ENCODE measurements at regions not wholly inside any gene's neighbourhood (a gene's known extent, or its start where the extent isn't known, plus 50 kb on each side); places are given as distances from the start of the nearest gene placed in this dataset.

GRCh38 chr11:27841023-27841422 lies 140.8 kb upstream of the BDNF start:
- Histone ChIP-seq H3K27me3 (ENCODE audit: control insufficient read depth, insufficient read depth, low read length) (peaks cover 2% of the 10 kb centered on the region), H3K4me3 (ENCODE audit: low read depth, low read length) (no peak overlapping the region), H3K9me3 (ENCODE audit: control insufficient read depth, insufficient read depth, low read length) (peaks cover 4% of the 10 kb centered on the region), H3K4me1 (ENCODE audit: control insufficient read depth, insufficient read depth, low read length) (no peaks in the 10 kb centered on the region), H3K27ac (ENCODE audit: low read depth, low read length) (no peak overlapping the region), H3K36me3 (ENCODE audit: control insufficient read depth, insufficient read depth, low read length) (no peaks in the 10 kb centered on the region)
- DNase-seq (ENCODE audit: low read depth in 4 of 6, low spot score in 6 of 6) = no peak

GRCh38 chr11:27839226-27839913 lies 139.1 kb upstream of the BDNF start:
- peaks cover 4% of the 10 kb centered on the region for H3K9me3 ChIP-seq (ENCODE audit: control insufficient read depth, insufficient read depth, low read length)
- H3K27me3 ChIP-seq (ENCODE audit: control insufficient read depth, insufficient read depth, low read length) = peaks cover 2% of the 10 kb centered on the region
- H3K36me3 ChIP-seq (ENCODE audit: control insufficient read depth, insufficient read depth, low read length) = no peaks in the 10 kb centered on the region
- no peaks in the 10 kb centered on the region for H3K4me1 ChIP-seq (ENCODE audit: control insufficient read depth, insufficient read depth, low read length)
- no peak overlapping the region for H3K27ac ChIP-seq (ENCODE audit: low read depth, low read length)
- WGBS (ENCODE audit: insufficient coverage) = 66% methylated on average over 2 of the region's 3 CpGs
- no peak overlapping the region for H3K4me3 ChIP-seq (ENCODE audit: low read depth, low read length)
- DNase-seq (ENCODE audit: low read depth in 4 of 6, low spot score in 6 of 6) = no peak

GRCh38 chr11:27838674-27839073 lies 138.4 kb upstream of the BDNF start:
- Histone ChIP-seq H3K27me3 (ENCODE audit: control insufficient read depth, insufficient read depth, low read length) (peaks cover 2% of the 10 kb centered on the region), H3K4me1 (ENCODE audit: control insufficient read depth, insufficient read depth, low read length) (no peaks in the 10 kb centered on the region), H3K4me3 (ENCODE audit: low read depth, low read length) (no peak overlapping the region), H3K9me3 (ENCODE audit: control insufficient read depth, insufficient read depth, low read length) (peaks cover 4% of the 10 kb centered on the region), H3K27ac (ENCODE audit: low read depth, low read length) (no peak overlapping the region), H3K36me3 (ENCODE audit: control insufficient read depth, insufficient read depth, low read length) (no peaks in the 10 kb centered on the region)
- WGBS (ENCODE audit: insufficient coverage) = 47% methylated on average over 6 of the region's 6 CpGs
- DNase-seq (ENCODE audit: low read depth in 4 of 6, low spot score in 6 of 6) = no peak

GRCh38 chr11:27837895-27838563 lies 137.8 kb upstream of the BDNF start:
- peaks cover 4% of the 10 kb centered on the region for H3K9me3 ChIP-seq (ENCODE audit: control insufficient read depth, insufficient read depth, low read length)
- H3K4me3 ChIP-seq (ENCODE audit: low read depth, low read length) = no peak overlapping the region
- H3K36me3 ChIP-seq (ENCODE audit: control insufficient read depth, insufficient read depth, low read length) = no peaks in the 10 kb centered on the region
- DNase-seq (ENCODE audit: low read depth in 4 of 6, low spot score in 6 of 6) = no peak
- peaks cover 2% of the 10 kb centered on the region for H3K27me3 ChIP-seq (ENCODE audit: control insufficient read depth, insufficient read depth, low read length)
- no peaks in the 10 kb centered on the region for H3K4me1 ChIP-seq (ENCODE audit: control insufficient read depth, insufficient read depth, low read length)
- no peak overlapping the region for H3K27ac ChIP-seq (ENCODE audit: low read depth, low read length)
- WGBS (ENCODE audit: insufficient coverage) = 68% methylated on average over 2 of the region's 2 CpGs

- H3K27me3 ChIP-seq (ENCODE audit: control insufficient read depth, insufficient read depth, low read length) = no peaks in the 10 kb centered on the region
- H3K4me1 ChIP-seq (ENCODE audit: control insufficient read depth, insufficient read depth, low read length) = no peaks in the 10 kb centered on the region
- DNase-seq (ENCODE audit: low read depth in 4 of 6, low spot score in 6 of 6) = no peak
- no peak overlapping the region for H3K27ac ChIP-seq (ENCODE audit: low read depth, low read length)
- WGBS (ENCODE audit: insufficient coverage) = 88% methylated on average over 2 of the region's 3 CpGs
- H3K4me3 ChIP-seq (ENCODE audit: low read depth, low read length) = no peak overlapping the region
- H3K9me3 ChIP-seq (ENCODE audit: control insufficient read depth, insufficient read depth, low read length) = no peaks in the 10 kb centered on the region
- no peaks in the 10 kb centered on the region for H3K36me3 ChIP-seq (ENCODE audit: control insufficient read depth, insufficient read depth, low read length)
Observed at GRCh38 chr11:27830206-27830605, 130.0 kb upstream of the BDNF start.

GRCh38 chr11:27820249-27820648 lies 120.0 kb upstream of the BDNF start:
- no peaks in the 10 kb centered on the region for H3K36me3 ChIP-seq (ENCODE audit: control insufficient read depth, insufficient read depth, low read length)
- no peak for DNase-seq (ENCODE audit: low read depth in 4 of 6, low spot score in 6 of 6)

GRCh38 chr11:27816197-27816596 lies 115.9 kb upstream of the BDNF start:
- Histone ChIP-seq H3K27me3 (ENCODE audit: control insufficient read depth, insufficient read depth, low read length) (no peaks in the 10 kb centered on the region), H3K4me3 (ENCODE audit: low read depth, low read length) (no peak overlapping the region), H3K27ac (ENCODE audit: low read depth, low read length) (no peak overlapping the region), H3K9me3 (ENCODE audit: control insufficient read depth, insufficient read depth, low read length) (no peaks in the 10 kb centered on the region), H3K36me3 (ENCODE audit: control insufficient read depth, insufficient read depth, low read length) (no peaks in the 10 kb centered on the region), H3K4me1 (ENCODE audit: control insufficient read depth, insufficient read depth, low read length) (no peaks in the 10 kb centered on the region)
- DNase-seq (ENCODE audit: low read depth in 4 of 6, low spot score in 6 of 6) = no peak
- no CpG with 5 or more reads among the region's 1 CpG for WGBS (ENCODE audit: insufficient coverage)

More at GRCh38 chr11:27820249-27820648, 120.0 kb upstream of the BDNF start:
- Histone ChIP-seq H3K27ac (ENCODE audit: low read depth, low read length) (no peak overlapping the region), H3K9me3 (ENCODE audit: control insufficient read depth, insufficient read depth, low read length) (no peaks in the 10 kb centered on the region), H3K27me3 (ENCODE audit: control insufficient read depth, insufficient read depth, low read length) (no peaks in the 10 kb centered on the region), H3K4me1 (ENCODE audit: control insufficient read depth, insufficient read depth, low read length) (no peaks in the 10 kb centered on the region), H3K4me3 (ENCODE audit: low read depth, low read length) (no peak overlapping the region)

- Histone ChIP-seq H3K4me1 (ENCODE audit: control insufficient read depth, insufficient read depth, low read length) (no peaks in the 10 kb centered on the region), H3K4me3 (ENCODE audit: low read depth, low read length) (no peak overlapping the region), H3K27me3 (ENCODE audit: control insufficient read depth, insufficient read depth, low read length) (no peaks in the 10 kb centered on the region), H3K27ac (ENCODE audit: low read depth, low read length) (no peak overlapping the region), H3K36me3 (ENCODE audit: control insufficient read depth, insufficient read depth, low read length) (no peaks in the 10 kb centered on the region), H3K9me3 (ENCODE audit: control insufficient read depth, insufficient read depth, low read length) (no peaks in the 10 kb centered on the region)
- no peak for DNase-seq (ENCODE audit: low read depth in 4 of 6, low spot score in 6 of 6)
- 81% methylated on average over 2 of the region's 2 CpGs for WGBS (ENCODE audit: insufficient coverage)
Observed at GRCh38 chr11:27812341-27812740, 112.1 kb upstream of the BDNF start.

GRCh38 chr11:27807596-27807995 lies 107.3 kb upstream of the BDNF start:
- DNase-seq (ENCODE audit: low read depth in 4 of 6, low spot score in 6 of 6) = no peak
- no peaks in the 10 kb centered on the region for H3K9me3 ChIP-seq (ENCODE audit: control insufficient read depth, insufficient read depth, low read length)
- no peaks in the 10 kb centered on the region for H3K36me3 ChIP-seq (ENCODE audit: control insufficient read depth, insufficient read depth, low read length)
- no peaks in the 10 kb centered on the region for H3K4me1 ChIP-seq (ENCODE audit: control insufficient read depth, insufficient read depth, low read length)
- WGBS (ENCODE audit: insufficient coverage) = no CpG with 5 or more reads among the region's 2 CpGs
- no peak overlapping the region for H3K27ac ChIP-seq (ENCODE audit: low read depth, low read length)
- no peaks in the 10 kb centered on the region for H3K27me3 ChIP-seq (ENCODE audit: control insufficient read depth, insufficient read depth, low read length)
- no peak overlapping the region for H3K4me3 ChIP-seq (ENCODE audit: low read depth, low read length)

GRCh38 chr11:27806122-27806521 lies 105.9 kb upstream of the BDNF start:
- WGBS (ENCODE audit: insufficient coverage) = 78% methylated on average over 9 of the region's 19 CpGs
- no peaks in the 10 kb centered on the region for H3K4me1 ChIP-seq (ENCODE audit: control insufficient read depth, insufficient read depth, low read length)

More at GRCh38 chr11:27806122-27806521, 105.9 kb upstream of the BDNF start:
- Histone ChIP-seq H3K9me3 (ENCODE audit: control insufficient read depth, insufficient read depth, low read length) (no peaks in the 10 kb centered on the region), H3K27me3 (ENCODE audit: control insufficient read depth, insufficient read depth, low read length) (no peaks in the 10 kb centered on the region), H3K36me3 (ENCODE audit: control insufficient read depth, insufficient read depth, low read length) (no peaks in the 10 kb centered on the region), H3K27ac (ENCODE audit: low read depth, low read length) (no peak overlapping the region), H3K4me3 (ENCODE audit: low read depth, low read length) (no peak overlapping the region)
- no peak for DNase-seq (ENCODE audit: low read depth in 4 of 6, low spot score in 6 of 6)
